SHP77 (cell line): ENCODE measurements at regions not wholly inside any gene's neighbourhood (a gene's known extent, or its start where the extent isn't known, plus 50 kb on each side); places are given as distances from the start of the nearest gene placed in this dataset.

Source experiments
- DNase-seq, 2 experiments: peaks; one replicate each; lab custom pipeline; 2025; lab: John Stamatoyannopoulos, UW

DNA sequence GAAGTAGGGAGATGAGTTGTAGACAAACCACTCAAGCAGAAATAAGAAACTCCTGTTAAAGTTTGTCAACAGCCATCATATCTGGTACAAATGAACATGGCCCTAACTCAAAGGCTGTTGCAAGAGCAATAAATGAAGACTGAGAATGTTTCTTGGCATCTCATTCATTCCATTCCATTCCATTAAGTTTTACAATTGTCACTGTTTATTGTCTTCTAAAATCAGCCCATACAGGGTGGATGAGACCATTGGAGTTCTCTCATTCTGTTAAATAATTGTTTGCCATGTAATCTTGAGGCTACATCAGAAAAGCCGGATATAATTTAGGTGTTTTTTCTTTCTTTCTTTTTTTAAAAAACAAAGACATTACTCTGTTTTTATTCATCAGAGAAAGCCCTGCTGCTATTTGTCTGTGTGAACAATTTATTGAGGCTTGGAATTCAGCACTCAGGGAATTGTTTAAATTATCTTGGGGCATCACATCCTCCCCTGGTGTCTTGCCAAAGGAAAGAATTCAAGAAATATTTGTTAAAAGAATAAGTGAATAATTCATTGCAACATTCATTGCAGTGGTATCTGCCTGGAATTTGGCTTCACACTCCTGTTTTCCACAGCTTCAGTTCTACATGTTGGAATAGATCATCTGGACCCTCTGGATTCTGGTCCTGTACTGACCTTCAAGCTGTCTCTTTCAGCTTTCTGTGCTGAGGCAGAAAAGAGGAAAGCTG, 604.5 kb downstream of the PLPP3 start:
- no peak for DNase-seq

DNA sequence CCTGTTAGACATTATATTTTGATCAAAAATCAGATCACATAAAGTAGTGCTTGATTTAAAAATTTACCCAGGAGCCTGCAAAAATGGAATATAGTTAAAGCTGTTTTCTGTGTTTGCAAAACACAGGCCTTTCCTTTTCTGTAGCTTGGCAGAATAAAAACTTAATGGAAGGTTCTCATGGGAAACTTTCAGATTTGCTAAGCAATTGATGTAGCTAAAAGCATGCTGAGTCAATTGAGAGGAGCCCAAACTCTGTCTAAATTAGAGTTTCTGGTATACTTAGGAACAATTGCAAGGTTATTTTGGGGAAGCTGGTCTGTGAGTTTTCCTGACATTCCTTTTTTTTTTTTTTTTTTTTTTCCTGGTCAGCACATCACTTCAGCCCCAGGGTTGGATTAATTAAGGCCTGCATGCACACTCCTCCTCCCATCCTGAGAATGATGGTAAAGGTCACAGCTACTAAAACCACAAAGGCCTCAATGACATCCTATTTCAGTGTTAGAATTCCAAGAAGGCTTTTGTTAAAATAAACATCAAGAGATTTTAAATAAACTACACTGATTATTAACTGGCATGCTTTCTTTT, 608.7 kb downstream of the PLPP3 start:
- DNase-seq = no peak

DNA sequence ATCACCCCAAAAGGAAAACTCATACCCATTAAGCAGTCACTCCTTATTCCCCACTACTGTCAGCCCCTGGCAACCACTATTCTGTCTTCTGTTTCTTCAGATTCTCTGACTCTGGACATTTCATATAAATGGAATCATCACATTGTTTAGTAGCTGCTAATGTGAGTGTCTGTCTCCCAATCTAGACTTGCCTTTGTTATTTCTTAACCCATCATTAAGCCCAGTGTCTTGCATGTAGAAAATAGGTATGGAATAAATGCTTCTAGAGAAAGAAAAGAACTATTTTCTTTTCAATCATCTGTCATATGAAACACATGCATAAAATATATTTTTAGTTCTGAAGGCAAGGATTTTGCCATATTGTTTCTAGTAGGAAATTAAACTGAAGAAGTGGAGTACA, 610.0 kb downstream of the PLPP3 start:
- no peak for DNase-seq

DNA sequence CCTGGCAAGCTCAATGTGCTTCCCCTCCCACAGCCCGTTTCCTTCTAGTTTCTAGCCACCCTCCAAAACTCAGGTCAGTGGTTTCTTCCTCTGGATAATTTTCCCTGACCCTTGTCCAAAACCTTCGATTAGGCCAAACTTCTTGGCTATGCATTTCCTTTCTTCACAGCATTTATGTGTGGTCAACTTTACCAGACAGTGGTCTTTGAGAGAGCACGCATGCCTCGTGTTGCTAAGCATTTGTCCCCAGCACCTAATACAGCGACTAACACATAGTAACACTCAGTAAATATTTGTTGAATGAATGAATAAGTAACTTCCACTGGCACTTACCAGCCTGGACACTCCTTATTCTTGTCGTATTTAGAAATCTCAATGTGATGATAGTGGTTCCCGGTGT, 610.7 kb downstream of the PLPP3 start:
- no peak for DNase-seq

DNA sequence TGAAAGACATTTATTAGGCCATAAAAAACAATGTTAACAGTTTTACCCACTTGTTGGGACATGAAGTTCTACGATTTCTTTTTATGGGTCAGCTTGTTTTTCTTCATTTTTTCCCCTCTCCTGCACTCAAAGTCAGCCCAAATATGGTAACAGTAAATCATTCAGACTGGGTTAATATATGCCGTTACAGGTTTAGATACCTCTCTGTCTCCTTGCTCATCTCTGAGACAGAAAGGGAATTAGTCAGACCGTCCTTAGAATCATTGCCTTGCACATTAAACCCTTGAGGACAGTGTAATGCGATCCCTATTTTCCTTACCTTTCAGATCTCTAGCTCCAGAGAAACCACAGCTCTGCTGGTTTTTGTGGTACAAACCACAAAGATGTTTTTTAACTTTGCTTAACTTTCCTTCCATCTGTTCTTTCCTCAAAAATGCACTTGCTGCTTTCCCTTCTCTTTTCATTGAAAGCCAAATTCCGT, 613.3 kb downstream of the PLPP3 start:
- DNase-seq = no peak

DNA sequence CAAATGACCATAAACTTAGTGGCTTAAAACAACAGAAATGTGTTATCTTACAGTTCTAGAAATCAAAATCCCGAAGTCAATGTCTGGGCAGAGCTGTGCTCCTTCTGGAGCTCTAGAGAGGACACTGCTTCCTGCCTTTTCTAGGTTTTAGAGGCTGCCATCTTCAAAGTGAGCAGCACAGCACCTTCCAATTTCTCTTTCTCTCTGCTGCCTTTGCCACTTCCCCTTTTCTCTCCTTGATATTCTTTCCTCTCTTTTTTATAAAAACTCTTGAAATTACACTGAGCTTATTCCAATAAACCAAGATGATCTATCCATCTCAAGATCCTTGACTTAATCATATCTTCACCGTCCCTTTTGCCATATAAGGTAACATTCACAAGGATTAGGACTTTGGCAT, 616.9 kb downstream of the PLPP3 start:
- DNase-seq = no peak

DNA sequence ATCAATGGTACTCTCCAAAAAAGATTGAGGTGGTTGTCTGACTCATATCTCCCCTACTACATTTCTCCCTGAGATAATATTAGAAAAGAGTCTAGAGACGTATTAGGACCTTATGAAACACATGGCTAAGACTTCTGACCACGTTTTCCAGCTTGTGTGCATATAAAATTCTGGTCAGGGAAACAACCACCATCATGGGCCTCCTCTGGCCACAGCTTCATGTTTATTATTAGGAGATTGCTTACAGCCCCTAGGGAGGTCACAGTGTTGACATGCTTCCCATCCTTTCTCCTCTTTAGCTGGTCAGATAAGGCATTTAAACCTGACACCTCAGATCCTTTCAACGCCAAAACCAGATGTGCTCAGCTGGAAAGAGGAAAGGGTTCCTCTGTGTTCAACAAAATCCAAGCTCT, 620.2 kb downstream of the PLPP3 start:
- no peak for DNase-seq

DNA sequence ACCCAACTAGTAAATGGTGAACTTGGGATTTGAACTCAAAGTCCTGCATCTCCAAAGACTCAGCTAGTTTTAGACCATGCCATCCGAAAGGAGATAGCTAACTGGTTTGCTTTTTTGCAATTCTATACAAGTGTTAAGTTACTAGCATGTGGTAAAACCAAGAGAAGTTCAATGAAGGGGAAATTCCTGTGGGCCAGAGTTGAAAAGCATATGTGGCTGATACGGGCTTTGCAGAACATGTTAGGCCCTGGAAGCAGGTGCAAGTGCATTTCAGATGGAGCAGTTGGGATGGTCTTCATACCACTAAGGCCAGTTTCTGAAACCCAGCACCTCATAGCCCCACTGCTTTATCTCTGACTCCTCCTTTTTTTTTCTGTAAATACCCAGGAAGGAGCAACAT, 620.9 kb downstream of the PLPP3 start:
- no peak for DNase-seq

DNA sequence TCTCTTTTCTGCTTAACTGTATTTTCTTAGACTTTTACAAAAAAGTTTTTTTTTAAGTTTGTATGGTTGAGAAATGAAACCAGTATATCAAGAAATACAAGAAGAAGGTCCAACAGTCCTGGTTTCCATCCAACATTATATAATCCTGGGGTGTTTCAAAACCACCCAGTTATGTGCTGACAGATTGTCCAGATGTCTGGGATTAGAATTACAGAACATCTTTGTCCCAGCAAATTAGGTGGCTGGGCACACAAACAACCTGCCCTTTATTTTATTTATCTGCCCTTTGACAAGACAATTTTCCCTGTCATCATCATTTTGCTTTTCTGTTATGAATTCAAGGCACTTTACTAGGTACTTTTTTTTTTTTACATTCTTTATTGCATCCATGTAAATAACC, 622.1 kb downstream of the PLPP3 start:
- DNase-seq = no peak

DNA sequence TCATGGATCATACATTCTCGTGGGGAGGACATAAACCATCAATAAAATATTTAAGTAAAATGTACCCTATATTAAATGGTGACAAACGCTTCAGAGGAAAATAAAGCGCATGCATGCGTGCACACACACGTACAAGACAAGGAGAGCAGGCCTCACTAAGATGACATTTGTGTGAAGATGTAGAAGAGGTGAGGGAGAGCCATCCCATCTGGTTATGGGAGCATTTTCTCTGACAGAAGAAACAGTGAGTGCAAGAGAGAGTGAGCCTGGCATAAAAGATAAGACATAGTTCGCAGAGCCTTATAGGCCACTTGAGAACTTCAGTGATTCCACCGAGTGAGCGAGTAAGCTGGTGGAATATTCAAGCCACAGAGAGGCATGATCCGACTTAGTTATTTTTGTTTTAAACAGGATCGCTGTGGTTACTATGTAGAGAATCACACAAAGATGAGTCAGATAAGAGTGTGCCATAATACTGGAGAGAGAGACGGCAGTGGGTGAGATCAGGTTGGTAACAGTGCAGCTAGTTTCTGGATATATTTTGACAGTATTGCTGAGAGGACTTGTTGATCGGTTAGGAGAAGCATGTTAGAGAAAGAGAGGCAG, 624.2 kb downstream of the PLPP3 start:
- no peak for DNase-seq

DNA sequence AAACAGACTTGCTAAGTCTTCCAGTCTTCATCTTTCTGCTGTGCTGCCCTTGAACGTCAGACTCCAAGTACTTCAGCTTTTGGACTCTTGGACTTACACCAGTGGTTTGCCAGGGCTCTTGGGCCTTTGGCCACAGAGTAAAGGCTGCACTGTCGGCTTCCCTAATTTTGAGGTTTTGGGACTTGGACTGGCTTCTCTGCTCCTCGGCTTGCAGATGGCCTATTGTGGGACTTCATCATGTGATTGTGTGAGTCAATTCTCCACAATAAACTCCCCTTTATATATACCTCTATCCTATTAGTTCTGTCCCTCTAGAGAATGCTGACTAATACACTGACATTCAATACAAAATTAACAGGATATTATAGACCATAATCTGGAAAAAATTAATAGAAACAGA, 628.1 kb downstream of the PLPP3 start:
- no peak for DNase-seq

DNA sequence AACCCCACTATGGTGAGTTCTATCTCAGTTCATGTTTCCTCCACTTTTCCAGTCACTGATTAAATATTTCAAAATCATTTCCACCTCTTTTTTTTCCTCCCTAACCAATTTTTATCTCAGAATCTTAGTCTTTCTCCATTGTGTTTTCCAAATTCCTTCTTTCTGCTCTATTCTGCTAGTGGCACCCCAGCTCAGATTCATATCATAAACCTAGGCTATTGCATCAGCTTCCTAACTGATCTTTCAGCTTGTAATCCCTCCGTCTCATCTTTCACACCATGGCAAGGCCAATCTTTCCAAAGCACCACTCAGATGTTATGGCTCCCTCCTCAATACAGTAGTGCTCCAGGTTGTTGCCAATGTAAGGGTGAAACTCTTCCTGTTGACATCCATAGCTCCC, 631.9 kb downstream of the PLPP3 start:
- DNase-seq = no peak

DNA sequence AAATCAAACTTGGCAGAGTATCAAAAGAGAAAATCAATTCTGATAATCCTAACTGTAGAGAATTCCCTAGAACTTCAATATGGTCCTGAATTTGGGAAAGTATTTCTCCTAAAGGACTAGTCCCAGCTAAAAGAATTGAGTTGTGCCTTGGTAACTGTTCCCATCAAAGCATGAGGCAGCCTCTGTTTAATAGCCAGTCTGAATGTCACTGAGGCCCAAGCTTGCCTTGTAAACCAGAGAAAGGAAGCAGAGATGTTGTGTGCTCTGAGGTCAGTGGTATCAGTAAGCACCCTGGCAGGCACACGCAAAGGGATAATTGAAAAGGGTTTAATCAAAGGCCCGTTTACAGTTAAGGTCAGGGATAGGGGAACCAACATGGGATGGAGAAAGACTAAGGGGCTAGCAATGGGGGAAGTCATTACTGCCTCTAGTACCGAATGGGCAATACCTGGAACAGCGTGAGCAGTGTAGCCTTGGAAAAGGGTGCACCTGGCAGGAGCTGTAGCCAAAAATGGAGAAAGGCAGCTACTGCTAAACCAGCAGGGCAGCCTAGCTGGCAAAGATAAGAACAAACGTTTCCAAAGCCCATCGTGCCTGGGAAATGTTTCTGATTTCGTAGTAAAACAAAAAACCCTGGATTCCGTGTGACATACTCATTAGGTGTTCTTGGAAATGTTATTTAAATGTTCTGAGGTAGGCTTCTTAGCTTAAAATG, 635.5 kb downstream of the PLPP3 start:
- no peak for DNase-seq

DNA sequence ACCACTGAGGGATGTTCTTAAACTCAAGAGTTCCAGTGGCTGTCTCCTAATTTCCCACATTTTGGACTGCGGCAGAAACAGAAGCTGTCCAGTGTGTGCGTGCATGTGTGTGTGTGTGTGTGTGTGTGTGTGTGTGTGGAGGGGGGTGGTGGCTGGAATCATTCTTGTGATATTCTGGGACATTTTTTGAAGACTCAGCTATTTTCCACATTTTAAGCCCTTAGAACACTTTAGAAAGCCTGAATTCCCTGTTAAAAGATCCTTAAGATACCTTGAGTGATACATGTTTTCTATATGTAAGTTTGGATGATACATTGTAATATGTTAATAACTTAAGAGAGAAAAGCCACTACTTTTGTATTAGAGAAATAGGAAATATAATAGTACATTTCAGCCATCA, 636.4 kb downstream of the PLPP3 start:
- no peak for DNase-seq

DNA sequence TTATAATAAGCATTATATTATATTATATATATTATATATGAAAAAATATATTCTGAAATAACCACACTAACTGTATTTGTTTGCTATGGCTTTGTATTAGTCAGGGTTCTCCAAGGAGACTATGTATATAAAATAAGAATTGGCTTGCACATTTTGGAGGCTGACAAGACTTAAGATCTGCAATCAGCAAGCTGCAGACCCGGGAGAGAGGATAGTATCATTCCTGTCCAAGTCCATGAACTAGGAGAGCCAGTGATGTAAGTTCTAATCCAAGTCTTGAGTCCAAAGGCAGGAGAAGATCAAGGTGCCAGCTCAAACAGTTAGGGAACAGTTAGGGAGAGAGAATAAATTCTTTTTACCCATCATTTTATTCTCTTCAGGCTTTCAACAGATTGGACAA, 639.5 kb downstream of the PLPP3 start:
- DNase-seq = no peak

DNA sequence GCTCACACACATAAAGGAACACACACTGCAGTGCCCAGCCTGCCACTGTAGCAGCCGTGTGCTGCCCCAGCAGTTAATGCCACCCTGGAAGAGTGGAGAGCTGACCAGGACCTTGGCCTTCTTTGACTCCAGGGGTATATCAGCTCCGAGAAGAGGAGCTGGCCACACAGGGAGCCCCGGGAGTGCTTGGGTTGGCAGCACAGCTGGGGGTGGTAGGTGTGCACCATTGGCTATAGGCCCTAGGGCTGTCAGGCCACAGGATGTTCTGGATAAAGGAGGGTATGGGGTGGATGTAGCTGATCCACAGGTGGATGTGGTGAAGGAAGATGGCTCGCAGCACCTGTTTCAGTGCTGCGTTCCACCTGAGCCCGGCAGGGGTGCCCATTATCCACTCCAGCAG, 640.5 kb downstream of the PLPP3 start:
- no peak for DNase-seq

DNA sequence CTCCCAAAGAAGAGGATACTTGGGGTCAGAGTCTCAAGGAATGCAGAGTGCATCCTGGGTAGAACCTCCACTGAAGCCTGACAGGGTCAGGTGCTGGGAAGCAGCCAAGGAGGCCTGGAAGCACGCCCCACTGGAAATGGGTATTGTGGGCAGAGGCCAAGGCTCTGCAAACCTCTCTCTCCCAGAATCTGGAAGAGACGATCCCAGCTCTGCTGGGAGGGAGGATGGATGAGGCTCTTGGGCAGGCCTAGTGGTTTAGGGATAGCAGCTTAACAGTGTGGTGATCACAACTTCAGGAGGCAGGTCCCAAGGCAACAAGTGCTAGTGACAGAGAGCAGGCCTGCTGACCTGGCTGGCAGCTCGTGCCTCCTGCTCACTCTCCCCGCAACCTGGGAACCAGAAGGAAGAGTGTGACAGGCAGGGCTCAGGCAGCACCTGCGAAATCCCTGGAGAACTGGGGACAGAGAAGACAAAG, 641.0 kb downstream of the PLPP3 start:
- DNase-seq = no peak

DNA sequence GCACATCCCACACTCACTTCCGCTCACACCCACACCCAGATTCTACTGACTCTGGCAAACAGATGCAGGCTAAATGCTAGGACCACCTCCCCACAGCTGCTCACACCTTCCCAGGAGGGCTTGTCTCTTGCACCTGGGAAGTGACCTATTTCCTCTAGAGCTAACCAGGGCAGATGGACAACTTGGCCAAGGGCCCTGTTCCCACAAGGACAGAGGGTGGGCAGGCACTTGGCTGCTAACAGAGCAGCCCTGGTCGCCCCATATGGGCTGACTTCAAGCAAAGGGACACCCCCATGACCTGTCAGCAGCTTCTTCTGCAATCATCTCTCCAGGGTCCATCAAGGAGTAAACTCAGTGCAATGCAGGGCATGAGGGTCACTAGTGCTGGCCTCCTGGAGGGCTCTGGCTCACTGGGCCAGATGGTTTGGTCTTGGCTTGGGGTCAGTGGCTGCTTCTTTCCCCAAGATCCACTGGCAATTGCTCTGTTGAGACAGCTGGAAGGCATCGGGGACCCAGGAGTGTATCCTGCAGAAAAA, 641.5 kb downstream of the PLPP3 start:
- no peak for DNase-seq

DNA sequence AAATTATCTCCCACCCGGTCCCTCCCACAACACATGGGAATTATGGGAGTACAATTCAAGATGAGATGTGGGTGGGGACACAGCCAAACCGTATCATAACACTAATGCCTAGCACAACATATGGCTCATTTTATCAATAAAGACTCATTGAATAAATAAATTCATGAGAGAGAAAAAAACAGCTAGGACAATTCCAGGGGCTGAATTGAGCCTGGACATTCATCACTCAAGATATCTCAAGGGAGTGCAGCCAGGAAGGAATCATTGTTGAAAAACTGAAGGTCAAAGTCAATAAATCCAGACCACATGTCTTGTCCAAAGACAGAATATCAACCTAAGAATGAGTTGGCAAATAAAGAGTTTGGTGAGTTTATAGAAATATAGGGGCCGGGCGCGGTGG, 644.1 kb downstream of the PLPP3 start:
- DNase-seq = no peak

DNA sequence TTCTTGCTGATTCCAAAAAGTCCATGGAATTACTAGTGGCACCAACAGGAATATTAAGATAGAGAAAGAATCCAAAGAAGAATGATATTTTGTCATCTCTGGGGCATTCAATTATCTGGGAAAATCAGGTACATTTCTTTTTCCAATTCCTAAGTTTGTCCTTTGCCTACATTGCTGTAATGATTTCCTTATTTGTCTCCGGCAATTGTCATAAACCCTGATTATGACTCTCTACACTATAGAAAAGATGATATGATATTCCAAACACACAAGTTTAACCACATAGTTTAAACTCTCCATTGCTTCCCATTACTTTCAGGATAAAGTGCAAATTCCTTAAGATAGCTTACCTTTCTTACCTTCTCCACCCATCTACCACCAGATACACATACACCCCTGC, 647.0 kb downstream of the PLPP3 start:
- DNase-seq = no peak

DNA sequence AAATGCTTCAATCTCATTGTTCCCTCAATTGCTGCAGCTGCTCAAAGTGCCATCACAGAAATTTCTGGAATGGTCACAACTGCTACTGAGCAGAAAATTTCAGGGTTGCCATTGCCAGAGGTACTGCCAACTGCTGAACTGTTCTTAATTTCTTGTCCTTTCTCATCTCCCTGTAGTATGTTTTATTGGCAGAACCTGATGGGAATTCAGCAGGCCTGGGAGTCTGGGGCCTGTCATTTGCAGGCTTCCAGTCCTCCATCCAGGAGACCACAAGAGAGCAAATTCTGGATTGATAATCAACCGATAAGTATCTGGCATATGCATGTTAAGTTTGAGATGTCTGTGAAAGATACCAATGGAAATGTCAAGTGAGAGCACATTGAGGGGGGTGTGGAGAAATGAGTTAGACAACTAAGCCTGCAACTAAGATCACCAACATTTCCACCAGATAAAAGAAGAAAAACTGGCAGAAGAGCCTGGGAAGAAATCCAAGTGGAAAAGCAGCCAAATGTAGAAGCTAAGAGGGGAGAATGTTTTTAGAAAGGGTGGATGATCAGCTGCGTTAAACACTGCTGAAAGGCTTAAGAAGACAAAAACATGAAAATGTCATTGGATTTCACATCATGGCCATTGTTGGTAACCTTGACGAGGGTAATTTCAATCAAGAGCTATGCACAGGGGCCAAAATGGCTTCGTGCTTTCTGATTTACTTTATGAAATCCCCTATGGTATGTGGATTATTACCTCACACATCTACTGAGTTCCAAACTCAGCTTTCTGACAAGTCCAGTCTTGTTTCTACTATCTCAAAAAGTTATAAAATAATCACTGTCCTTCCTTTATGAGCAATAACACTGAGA, 648.1 kb downstream of the PLPP3 start:
- DNase-seq = no peak

DNA sequence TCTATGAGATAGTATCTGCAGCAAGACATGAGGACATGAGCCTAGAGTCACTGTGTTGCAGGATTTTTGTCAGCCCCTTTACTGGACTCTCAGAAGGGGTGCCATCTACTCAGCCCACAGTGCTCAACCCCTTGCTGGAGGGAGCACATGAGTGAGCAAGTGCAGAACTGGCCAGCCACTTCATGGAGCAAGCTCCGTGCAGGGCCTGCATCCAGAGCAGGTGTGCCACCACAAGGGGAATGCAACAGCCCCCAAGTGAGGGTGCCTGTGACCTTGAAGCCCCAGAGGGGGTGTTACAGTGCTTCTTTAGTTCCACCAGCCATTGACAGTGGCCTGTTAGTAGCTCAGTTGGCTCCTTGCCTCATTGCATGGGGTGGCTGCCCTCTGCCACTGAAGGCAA, 649.7 kb downstream of the PLPP3 start:
- no peak for DNase-seq
